WTC11 (cell line): ENCODE measurements at regions not wholly inside any gene's neighbourhood (a gene's known extent, or its start where the extent isn't known, plus 50 kb on each side); places are given as distances from the start of the nearest gene placed in this dataset.

Experiments used
- ATAC-seq: fragments of 200-7000 bp; cut with Tn5 transposase; 2 replicates; pipeline ENCODE4 v1.10.0; 2021; ENCODE audit warnings: mild to moderate bottlenecking, moderate library complexity
- CTCF ChIA-PET: fragments of 300-600 bp; sonication (Branson Sonifier 250); formaldehyde crosslinking; loops from one replicate; lab custom pipeline; 2021; ENCODE audit warnings: antibody characterized with exemption; lab: Charles Lee
- POLR2A ChIA-PET: fragments of 350-600 bp; sonication (Branson Sonifier 250); formaldehyde crosslinking; loops from one replicate; lab custom pipeline; 2021; ENCODE audit warnings: antibody characterized with exemption; lab: Charles Lee
- DNase-seq: peaks from one replicate; pipeline ENCODE4 v3.0.0; 2021; ENCODE audit warnings: low spot score
- H3K27ac Mint-ChIP-seq: 2 replicates; pipeline ENCODE4 v1.8.0; 2021; ENCODE audit warnings: mixed read lengths
- H3K27me3 Mint-ChIP-seq: 2 replicates; pipeline ENCODE4 v1.8.0; 2021; ENCODE audit warnings: low read depth, mild to moderate bottlenecking, moderate library complexity, mixed read lengths
- H3K36me3 Mint-ChIP-seq: 2 replicates; pipeline ENCODE4 v1.8.0; 2021; ENCODE audit warnings: mixed read lengths
- H3K4me1 Mint-ChIP-seq: 2 replicates; pipeline ENCODE4 v1.8.0; 2022; ENCODE audit warnings: mixed read lengths
- H3K4me3 Mint-ChIP-seq: 2 replicates; pipeline ENCODE4 v1.8.0; 2021; ENCODE audit warnings: mild to moderate bottlenecking, moderate library complexity, mixed read lengths
- H3K9me3 Mint-ChIP-seq: 2 replicates; pipeline ENCODE4 v1.8.0; 2021; ENCODE audit warnings: mixed read lengths
- ESRRA ChIP-seq: sonication (generic); formaldehyde crosslinking; IDR thresholded peaks from 2 replicates; pipeline ENCODE4 v1.8.1; 2022; ENCODE audit warnings: mild to moderate bottlenecking, missing genetic modification reagents, borderline replicate concordance
- KAT7 ChIP-seq: sonication (generic); formaldehyde crosslinking; IDR thresholded peaks from 2 replicates; pipeline ENCODE4 v1.8.1; 2023; ENCODE audit warnings: missing genetic modification reagents, mild to moderate bottlenecking, borderline replicate concordance
- MXD4 ChIP-seq: fragments of 250-450 bp; sonication (Bioruptor Pico); IDR thresholded peaks from 2 replicates; pipeline ENCODE4 v1.8.0; 2021; ENCODE audit warnings: mild to moderate bottlenecking, moderate library complexity, borderline replicate concordance
- MYBL2 ChIP-seq: sonication (generic); formaldehyde crosslinking; IDR thresholded peaks from 2 replicates; pipeline ENCODE4 v1.8.1; 2023; ENCODE audit warnings: mild to moderate bottlenecking, moderate library complexity, missing genetic modification reagents
- SMAD4 ChIP-seq: sonication (generic); formaldehyde crosslinking; IDR thresholded peaks from 2 replicates; pipeline ENCODE4 v1.8.0; 2022; ENCODE audit warnings: mild to moderate bottlenecking, missing genetic modification reagents
- TEAD1 ChIP-seq: sonication (generic); formaldehyde crosslinking; IDR thresholded peaks from 2 replicates; pipeline ENCODE4 v1.8.0; 2022; ENCODE audit warnings: mild to moderate bottlenecking, missing genetic modification reagents
- ZNF317 ChIP-seq: sonication (generic); formaldehyde crosslinking; IDR thresholded peaks from 2 replicates; pipeline ENCODE4 v1.8.1; 2023; ENCODE audit warnings: low read depth, mild to moderate bottlenecking, moderate library complexity, missing genetic modification reagents, borderline replicate concordance
- ZNF396 ChIP-seq: fragments of 250-450 bp; sonication (Bioruptor Pico); IDR thresholded peaks from 2 replicates; pipeline ENCODE4 v1.8.0; 2021; ENCODE audit warnings: mild to moderate bottlenecking, moderate library complexity, borderline replicate concordance
- ZNF423 ChIP-seq: fragments of 250-450 bp; sonication (Bioruptor Pico); IDR thresholded peaks from 2 replicates; pipeline ENCODE4 v2.1.2; 2022; ENCODE audit warnings: mild to moderate bottlenecking, moderate library complexity
- TF ChIP-seq, protein P1 (sequence below): sonication (generic); formaldehyde crosslinking; conservative IDR thresholded peaks from 2 replicates; pipeline ENCODE4 v1.8.1; 2023; ENCODE audit warnings: mild to moderate bottlenecking, low read depth, missing genetic modification reagents, moderate library complexity
- TF ChIP-seq, protein P2 (sequence below): fragments of 250-450 bp; sonication (Bioruptor Pico); IDR thresholded peaks from 2 replicates; pipeline ENCODE4 v1.9.0; 2021; ENCODE audit warnings: mild to moderate bottlenecking
- TF ChIP-seq, protein P3 (sequence below): fragments of 250-450 bp; sonication (Bioruptor Pico); IDR thresholded peaks from 2 replicates; pipeline ENCODE4 v1.8.0; 2021; ENCODE audit warnings: mild to moderate bottlenecking
- TF ChIP-seq, protein P4 (sequence below): sonication (generic); formaldehyde crosslinking; IDR thresholded peaks from 2 replicates; pipeline ENCODE4 v1.8.1; 2023; ENCODE audit warnings: mild to moderate bottlenecking, missing genetic modification reagents, moderate library complexity
- TF ChIP-seq, protein P5 (sequence below): fragments of 250-450 bp; sonication (Bioruptor Pico); IDR thresholded peaks from 2 replicates; pipeline ENCODE4 v1.9.0; 2021; ENCODE audit warnings: moderate library complexity, mild to moderate bottlenecking, inconsistent platforms, borderline replicate concordance
- TF ChIP-seq, protein P6 (sequence below): sonication (generic); formaldehyde crosslinking; IDR thresholded peaks from 2 replicates; pipeline ENCODE4 v1.8.1; 2022; ENCODE audit warnings: low read depth, missing genetic modification reagents, borderline replicate concordance
- TF ChIP-seq, protein P7 (sequence below): sonication (generic); formaldehyde crosslinking; IDR thresholded peaks from 2 replicates; pipeline ENCODE4 v1.8.1; 2022; ENCODE audit warnings: mild to moderate bottlenecking, moderate library complexity, missing genetic modification reagents
- TF ChIP-seq, protein P8 (sequence below): fragments of 200-600 bp; IDR thresholded peaks from 2 replicates; pipeline ENCODE4 v1.8.0; 2022; ENCODE audit warnings: antibody characterized with exemption

DNA sequence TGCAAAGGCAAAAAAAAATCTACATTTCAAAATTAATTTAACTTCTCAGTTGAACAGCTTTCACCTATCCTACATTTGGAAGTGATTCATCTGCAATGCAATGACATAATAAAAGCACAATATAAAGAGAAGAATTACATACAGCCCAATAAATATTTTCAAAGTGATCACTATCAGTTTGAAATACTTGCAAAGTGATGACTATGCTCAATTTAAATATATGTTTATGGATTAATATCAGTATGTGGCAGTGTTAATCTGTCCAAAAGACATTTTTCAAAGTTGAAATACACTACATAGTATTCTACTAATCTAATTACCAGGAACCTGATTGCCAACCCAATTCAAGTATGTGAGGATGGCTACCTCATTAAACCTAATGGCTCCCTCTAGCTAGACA lies 460.7 kb upstream of the ATXN7L3B start (continued):
- TF ChIP-seq, protein P1, sequence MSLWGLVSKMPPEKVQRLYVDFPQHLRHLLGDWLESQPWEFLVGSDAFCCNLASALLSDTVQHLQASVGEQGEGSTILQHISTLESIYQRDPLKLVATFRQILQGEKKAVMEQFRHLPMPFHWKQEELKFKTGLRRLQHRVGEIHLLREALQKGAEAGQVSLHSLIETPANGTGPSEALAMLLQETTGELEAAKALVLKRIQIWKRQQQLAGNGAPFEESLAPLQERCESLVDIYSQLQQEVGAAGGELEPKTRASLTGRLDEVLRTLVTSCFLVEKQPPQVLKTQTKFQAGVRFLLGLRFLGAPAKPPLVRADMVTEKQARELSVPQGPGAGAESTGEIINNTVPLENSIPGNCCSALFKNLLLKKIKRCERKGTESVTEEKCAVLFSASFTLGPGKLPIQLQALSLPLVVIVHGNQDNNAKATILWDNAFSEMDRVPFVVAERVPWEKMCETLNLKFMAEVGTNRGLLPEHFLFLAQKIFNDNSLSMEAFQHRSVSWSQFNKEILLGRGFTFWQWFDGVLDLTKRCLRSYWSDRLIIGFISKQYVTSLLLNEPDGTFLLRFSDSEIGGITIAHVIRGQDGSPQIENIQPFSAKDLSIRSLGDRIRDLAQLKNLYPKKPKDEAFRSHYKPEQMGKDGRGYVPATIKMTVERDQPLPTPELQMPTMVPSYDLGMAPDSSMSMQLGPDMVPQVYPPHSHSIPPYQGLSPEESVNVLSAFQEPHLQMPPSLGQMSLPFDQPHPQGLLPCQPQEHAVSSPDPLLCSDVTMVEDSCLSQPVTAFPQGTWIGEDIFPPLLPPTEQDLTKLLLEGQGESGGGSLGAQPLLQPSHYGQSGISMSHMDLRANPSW = no peak
- TF ChIP-seq MYBL2 (CRISPR knock-in tag) (no peak), ZNF396 (no peak), ZNF423 (CRISPR knock-in tag) (no peak), ESRRA (no peak)
- TF ChIP-seq, protein P2, sequence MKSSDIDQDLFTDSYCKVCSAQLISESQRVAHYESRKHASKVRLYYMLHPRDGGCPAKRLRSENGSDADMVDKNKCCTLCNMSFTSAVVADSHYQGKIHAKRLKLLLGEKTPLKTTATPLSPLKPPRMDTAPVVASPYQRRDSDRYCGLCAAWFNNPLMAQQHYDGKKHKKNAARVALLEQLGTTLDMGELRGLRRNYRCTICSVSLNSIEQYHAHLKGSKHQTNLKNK (CRISPR knock-in tag) = no peak
- TF ChIP-seq, protein P3, sequence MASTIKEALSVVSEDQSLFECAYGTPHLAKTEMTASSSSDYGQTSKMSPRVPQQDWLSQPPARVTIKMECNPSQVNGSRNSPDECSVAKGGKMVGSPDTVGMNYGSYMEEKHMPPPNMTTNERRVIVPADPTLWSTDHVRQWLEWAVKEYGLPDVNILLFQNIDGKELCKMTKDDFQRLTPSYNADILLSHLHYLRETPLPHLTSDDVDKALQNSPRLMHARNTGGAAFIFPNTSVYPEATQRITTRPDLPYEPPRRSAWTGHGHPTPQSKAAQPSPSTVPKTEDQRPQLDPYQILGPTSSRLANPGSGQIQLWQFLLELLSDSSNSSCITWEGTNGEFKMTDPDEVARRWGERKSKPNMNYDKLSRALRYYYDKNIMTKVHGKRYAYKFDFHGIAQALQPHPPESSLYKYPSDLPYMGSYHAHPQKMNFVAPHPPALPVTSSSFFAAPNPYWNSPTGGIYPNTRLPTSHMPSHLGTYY (CRISPR knock-in tag) = no peak
- TF ChIP-seq, protein P4, sequence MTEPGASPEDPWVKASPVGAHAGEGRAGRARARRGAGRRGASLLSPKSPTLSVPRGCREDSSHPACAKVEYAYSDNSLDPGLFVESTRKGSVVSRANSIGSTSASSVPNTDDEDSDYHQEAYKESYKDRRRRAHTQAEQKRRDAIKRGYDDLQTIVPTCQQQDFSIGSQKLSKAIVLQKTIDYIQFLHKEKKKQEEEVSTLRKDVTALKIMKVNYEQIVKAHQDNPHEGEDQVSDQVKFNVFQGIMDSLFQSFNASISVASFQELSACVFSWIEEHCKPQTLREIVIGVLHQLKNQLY = no peak
- TF ChIP-seq, protein P5, sequence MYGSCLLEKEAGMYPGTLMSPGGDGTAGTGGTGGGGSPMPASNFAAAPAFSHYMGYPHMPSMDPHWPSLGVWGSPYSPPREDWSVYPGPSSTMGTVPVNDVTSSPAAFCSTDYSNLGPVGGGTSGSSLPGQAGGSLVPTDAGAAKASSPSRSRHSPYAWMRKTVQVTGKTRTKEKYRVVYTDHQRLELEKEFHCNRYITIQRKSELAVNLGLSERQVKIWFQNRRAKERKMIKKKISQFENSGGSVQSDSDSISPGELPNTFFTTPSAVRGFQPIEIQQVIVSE (CRISPR knock-in tag) = no peak
- TF ChIP-seq, protein P6, sequence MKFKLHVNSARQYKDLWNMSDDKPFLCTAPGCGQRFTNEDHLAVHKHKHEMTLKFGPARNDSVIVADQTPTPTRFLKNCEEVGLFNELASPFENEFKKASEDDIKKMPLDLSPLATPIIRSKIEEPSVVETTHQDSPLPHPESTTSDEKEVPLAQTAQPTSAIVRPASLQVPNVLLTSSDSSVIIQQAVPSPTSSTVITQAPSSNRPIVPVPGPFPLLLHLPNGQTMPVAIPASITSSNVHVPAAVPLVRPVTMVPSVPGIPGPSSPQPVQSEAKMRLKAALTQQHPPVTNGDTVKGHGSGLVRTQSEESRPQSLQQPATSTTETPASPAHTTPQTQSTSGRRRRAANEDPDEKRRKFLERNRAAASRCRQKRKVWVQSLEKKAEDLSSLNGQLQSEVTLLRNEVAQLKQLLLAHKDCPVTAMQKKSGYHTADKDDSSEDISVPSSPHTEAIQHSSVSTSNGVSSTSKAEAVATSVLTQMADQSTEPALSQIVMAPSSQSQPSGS (CRISPR knock-in tag) = no peak
- TF ChIP-seq, protein P7, sequence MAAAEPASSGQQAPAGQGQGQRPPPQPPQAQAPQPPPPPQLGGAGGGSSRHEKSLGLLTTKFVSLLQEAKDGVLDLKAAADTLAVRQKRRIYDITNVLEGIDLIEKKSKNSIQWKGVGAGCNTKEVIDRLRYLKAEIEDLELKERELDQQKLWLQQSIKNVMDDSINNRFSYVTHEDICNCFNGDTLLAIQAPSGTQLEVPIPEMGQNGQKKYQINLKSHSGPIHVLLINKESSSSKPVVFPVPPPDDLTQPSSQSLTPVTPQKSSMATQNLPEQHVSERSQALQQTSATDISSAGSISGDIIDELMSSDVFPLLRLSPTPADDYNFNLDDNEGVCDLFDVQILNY (CRISPR knock-in tag) = no peak

DNA sequence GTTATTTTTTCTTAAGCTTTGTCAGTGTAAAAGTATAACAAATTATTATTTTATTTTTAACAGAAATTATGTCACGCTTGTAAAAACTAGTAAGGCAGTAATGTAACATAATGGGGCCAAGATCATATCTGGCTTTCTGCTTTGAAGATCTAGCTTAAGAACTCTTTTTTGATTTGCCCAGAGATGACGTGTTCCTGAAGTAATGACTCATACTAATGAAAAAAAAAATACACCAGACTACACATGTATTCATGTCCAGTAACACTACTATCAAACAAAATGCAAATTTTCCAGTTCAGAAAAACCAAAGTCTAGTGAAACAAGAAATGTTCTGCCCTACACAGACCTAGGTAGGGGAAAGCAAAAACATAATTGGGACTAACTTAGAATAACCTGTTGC lies 432.2 kb upstream of the ATXN7L3B start:
- no peaks in the 10 kb centered on the region for H3K4me1 Mint-ChIP-seq
- TF ChIP-seq ZNF317 = no peak
- no peak for TF ChIP-seq TEAD1 (CRISPR knock-in tag)
- TF ChIP-seq, protein P8, sequence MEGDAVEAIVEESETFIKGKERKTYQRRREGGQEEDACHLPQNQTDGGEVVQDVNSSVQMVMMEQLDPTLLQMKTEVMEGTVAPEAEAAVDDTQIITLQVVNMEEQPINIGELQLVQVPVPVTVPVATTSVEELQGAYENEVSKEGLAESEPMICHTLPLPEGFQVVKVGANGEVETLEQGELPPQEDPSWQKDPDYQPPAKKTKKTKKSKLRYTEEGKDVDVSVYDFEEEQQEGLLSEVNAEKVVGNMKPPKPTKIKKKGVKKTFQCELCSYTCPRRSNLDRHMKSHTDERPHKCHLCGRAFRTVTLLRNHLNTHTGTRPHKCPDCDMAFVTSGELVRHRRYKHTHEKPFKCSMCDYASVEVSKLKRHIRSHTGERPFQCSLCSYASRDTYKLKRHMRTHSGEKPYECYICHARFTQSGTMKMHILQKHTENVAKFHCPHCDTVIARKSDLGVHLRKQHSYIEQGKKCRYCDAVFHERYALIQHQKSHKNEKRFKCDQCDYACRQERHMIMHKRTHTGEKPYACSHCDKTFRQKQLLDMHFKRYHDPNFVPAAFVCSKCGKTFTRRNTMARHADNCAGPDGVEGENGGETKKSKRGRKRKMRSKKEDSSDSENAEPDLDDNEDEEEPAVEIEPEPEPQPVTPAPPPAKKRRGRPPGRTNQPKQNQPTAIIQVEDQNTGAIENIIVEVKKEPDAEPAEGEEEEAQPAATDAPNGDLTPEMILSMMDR = no peak
- TF ChIP-seq MYBL2 (CRISPR knock-in tag) = no peak
- TF ChIP-seq MXD4 = no peak
- no peak for TF ChIP-seq KAT7 (CRISPR knock-in tag)
- TF ChIP-seq SMAD4 (CRISPR knock-in tag) = no peak
- H3K27me3 Mint-ChIP-seq = no peaks in the 10 kb centered on the region; the same call in 1 of the 2 replicates
- H3K36me3 Mint-ChIP-seq = no peaks in the 10 kb centered on the region
- POLR2A ChIA-PET = no interaction called here
- no peak overlapping the region for H3K4me3 Mint-ChIP-seq
- no peaks in the 10 kb centered on the region for H3K9me3 Mint-ChIP-seq
- CTCF ChIA-PET = no interaction called here
- ATAC-seq (no peak), DNase-seq (no peak)
- no peak overlapping the region for H3K27ac Mint-ChIP-seq
